Right ventricle myocardium superior (tissue), 1 donor: ENCODE measurements at regions not wholly inside any gene's neighbourhood (a gene's known extent, or its start where the extent isn't known, plus 50 kb on each side); places are given as distances from the start of the nearest gene placed in this dataset.
A peak's percentile ranks its signal among the peaks of the same experiment; 100 is the strongest.
"Not testable (repeated sequence)": the region's sequence is repeated elsewhere in the genome, so short reads cannot be mapped to it uniquely, and the experiment has no call there.

Source experiments
- ATAC-seq: fragments of 200-7000 bp; cut with Tn5 transposase; one replicate; pipeline ENCODE4 v1.9.1; 2020; ENCODE audit warnings: mild to moderate bottlenecking; ENCODE audit not compliant: poor library complexity
- DNase-seq: peaks from one replicate; pipeline ENCODE4 v3.0.0-alpha.2; 2020
- intact Hi-C: fragments of 100-400 bp; cut with DNase I; formaldehyde crosslinking; loops from one replicate; pipeline ENCODE4 v1.11.2; 2022
- donor health status: DM: no; HTN: yes; CAD: no; lungs with severe emphysema.

- intact Hi-C loops = no loop called here
- DNase-seq (no peak), ATAC-seq (no peak)
These were observed 59.3 kb downstream of the GPR88 start for GRCh38 chr1:100597061-100597741.

- intact Hi-C loops = no loop called here
- DNase-seq (no peak), ATAC-seq (no peak)
These were observed 59.8 kb downstream of the GPR88 start for GRCh38 chr1:100597784-100598183.

- DNase-seq, ATAC-seq, intact Hi-C loops: not testable (repeated sequence)
These were observed 62.4 kb downstream of the GPR88 start for GRCh38 chr1:100600377-100600776.

- DNase-seq, ATAC-seq, intact Hi-C loops: not testable (repeated sequence)
These were observed 64.1 kb downstream of the GPR88 start for GRCh38 chr1:100602028-100602427.

- ATAC-seq (no peak), DNase-seq (no peak)
- intact Hi-C loops = no loop called here
These were observed 66.4 kb downstream of the GPR88 start for GRCh38 chr1:100604372-100604771.

- peak; percentile 82 for ATAC-seq
- DNase-seq = peak; percentile 47
- intact Hi-C loops = loop anchor here (5.0 kb wide), 1 partner anchor 261 kb away; no protein-coding TSS in a partner anchor
These were observed 68.5 kb downstream of the GPR88 start for GRCh38 chr1:100606438-100606837.

GRCh38 chr1:100607628-100608240 lies 69.8 kb downstream of the GPR88 start:
- no peak for ATAC-seq
- DNase-seq = no peak
- intact Hi-C loops = loop anchor here (5.0 kb wide), 1 partner anchor 260 kb away; no protein-coding TSS in a partner anchor

- intact Hi-C loops = loop anchor here (5.0 kb wide), 1 partner anchor 257 kb away; no protein-coding TSS in a partner anchor
- ATAC-seq = no peak
- DNase-seq = no peak
These were observed 71.9 kb downstream of the GPR88 start for GRCh38 chr1:100609849-100610248.

GRCh38 chr1:100611086-100611485 lies 73.1 kb downstream of the GPR88 start:
- ATAC-seq (no peak), DNase-seq (no peak)
- intact Hi-C loops = no loop called here

- DNase-seq (no peak), ATAC-seq (no peak)
- intact Hi-C loops = no loop called here
These were observed 74.6 kb downstream of the GPR88 start for GRCh38 chr1:100612540-100612939.

GRCh38 chr1:100613817-100614559 lies 76.0 kb downstream of the GPR88 start:
- intact Hi-C loops = no loop called here
- no peak for ATAC-seq
- no peak for DNase-seq

- intact Hi-C loops = no loop called here
- ATAC-seq (no peak), DNase-seq (no peak)
These were observed 76.6 kb downstream of the GPR88 start for GRCh38 chr1:100614570-100614969.

GRCh38 chr1:100615686-100616085 lies 77.7 kb downstream of the GPR88 start:
- ATAC-seq = no peak
- no peak for DNase-seq
- intact Hi-C loops = no loop called here

GRCh38 chr1:100616121-100616621 lies 78.2 kb downstream of the GPR88 start:
- DNase-seq = no peak
- ATAC-seq = no peak
- intact Hi-C loops = no loop called here

GRCh38 chr1:100622037-100622436 lies 84.1 kb downstream of the GPR88 start:
- ATAC-seq = peak; percentile 82
- intact Hi-C loops = no loop called here
- DNase-seq = no peak

- DNase-seq (no peak), ATAC-seq (peak; percentile 18)
- intact Hi-C loops = no loop called here
These were observed 84.6 kb downstream of the GPR88 start for GRCh38 chr1:100622506-100622905.

- intact Hi-C loops = no loop called here
- no peak for DNase-seq
- no peak for ATAC-seq
These were observed 85.2 kb downstream of the GPR88 start for GRCh38 chr1:100622966-100623762.

GRCh38 chr1:100624886-100625610 lies 87.1 kb downstream of the GPR88 start:
- DNase-seq = no peak
- ATAC-seq = no peak
- intact Hi-C loops = no loop called here
